HG03095 (cell line): ENCODE measurements at regions not wholly inside any gene's neighbourhood (a gene's known extent, or its start where the extent isn't known, plus 50 kb on each side); places are given as distances from the start of the nearest gene placed in this dataset.
"Not testable (repeated sequence)": the region's sequence is repeated elsewhere in the genome, so short reads cannot be mapped to it uniquely, and the experiment has no call there.

ENCODE experiments used
- ATAC-seq: cut with Tn5 transposase; IDR thresholded peaks from one replicate; pipeline ENCODE4 v1.9.1; 2021; ENCODE audit warnings: moderate library complexity; ENCODE audit not compliant: unreplicated experiment

DNA sequence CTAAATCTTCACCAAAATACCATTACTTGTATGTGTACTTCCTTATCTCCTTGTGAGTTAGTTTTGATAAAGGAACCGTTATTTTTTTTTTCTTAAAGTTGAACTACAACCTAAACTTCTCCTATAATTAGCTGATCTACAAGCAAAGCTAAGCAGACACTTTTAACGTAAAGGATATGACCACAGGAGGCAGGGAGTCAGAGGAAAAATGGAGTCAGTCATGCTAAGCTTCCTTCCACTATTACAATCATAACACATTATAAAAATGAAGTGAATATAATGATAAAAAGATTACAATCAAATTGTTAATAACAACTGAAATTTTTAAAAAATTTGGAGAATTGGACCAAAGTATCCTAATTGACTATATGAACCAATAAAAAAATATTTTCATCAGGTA, 892.6 kb downstream of the KCNT2 start:
- ATAC-seq, result no peak

DNA sequence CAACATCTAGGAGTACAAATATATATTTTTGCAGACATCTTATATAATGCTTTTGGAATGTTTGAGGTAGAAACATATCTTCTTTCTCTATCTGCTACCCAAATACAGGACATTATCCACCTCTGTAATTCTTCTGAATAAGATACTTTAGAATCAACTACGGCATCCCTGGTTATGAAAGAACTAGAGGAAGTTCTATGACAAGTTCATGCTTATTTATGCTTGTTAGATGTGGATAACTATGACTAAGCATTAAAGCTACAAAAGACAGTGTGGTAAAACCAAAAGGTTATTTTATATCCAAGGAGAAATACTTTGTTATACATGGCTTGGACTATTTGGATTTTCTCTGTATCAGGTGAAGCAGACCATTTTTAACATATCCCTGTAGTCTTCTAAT, 894.0 kb downstream of the KCNT2 start:
- ATAC-seq, result no peak

DNA sequence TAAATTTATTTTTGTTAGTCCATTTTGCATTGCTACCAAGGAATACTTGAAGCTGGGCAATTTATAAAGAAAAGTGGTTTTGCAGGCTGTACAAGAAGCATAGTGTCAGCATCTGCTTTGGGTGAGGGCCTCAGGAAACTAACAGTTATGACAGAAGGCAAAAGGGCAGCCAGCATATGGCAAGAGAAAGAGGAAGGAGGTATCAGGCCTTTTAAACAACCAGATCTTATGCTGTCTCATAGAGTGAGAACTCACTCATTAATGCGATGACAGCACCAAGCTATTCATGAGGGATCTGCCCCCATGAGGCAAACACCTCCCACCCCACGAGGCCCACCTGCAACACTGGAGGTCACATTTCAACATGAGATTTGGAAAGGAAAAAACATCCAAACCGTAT, 898.4 kb downstream of the KCNT2 start:
- no peak for ATAC-seq

DNA sequence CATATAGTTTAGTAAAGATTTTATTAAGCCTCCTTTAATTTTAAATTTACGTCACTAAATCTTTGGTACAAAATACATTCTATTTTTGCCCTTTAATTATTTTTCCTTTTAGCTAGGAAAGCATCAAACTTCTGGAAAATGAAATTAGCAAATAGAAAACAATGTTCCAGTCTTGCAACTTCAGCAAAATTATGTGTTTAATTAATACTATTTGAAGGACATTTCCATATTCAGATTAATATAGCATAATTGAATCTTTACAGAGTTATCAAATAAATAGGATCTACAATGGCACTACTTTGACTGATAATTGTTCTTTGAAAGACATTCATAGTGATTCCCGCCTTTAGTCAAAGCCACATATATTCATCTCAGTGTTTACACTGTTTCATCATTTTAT, 904.2 kb downstream of the KCNT2 start:
- no peak for ATAC-seq

DNA sequence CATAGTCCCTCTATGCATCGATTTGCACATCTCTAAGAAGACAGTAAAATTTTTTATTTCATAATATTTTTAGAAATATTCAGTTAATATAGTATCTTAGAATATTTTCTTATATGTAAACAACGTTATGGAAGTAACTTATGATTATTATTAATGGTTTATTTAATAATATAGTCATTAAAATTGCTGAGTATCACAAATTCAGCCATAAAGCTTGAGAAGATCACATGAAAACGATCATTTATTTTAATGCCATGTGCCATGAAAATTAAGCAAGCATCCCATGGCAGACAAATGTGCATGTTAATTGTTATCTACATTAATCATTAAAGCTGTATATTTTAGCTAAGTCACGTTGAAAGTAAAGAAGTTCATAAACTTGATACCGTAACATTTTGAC, 907.1 kb downstream of the KCNT2 start:
- ATAC-seq, result no peak

DNA sequence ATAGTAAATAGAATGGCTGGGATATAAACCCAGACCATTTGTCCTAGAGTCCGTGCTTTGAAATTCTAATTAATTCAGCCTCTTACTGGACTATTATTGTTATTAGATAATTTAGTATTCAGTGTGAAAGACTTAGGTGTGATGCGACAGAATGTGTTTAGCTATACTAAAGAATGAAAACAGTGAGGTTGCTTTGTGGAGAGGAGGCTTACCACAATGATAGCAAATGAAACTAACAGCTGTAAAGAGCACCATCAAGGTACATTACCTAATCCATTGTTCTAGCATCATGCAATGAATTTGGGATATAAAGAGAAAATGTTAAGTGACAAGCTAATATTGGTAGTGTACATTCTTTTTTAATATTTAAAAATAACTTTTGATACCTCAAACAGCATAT, 911.1 kb downstream of the KCNT2 start:
- ATAC-seq, result peak; percentile 98

DNA sequence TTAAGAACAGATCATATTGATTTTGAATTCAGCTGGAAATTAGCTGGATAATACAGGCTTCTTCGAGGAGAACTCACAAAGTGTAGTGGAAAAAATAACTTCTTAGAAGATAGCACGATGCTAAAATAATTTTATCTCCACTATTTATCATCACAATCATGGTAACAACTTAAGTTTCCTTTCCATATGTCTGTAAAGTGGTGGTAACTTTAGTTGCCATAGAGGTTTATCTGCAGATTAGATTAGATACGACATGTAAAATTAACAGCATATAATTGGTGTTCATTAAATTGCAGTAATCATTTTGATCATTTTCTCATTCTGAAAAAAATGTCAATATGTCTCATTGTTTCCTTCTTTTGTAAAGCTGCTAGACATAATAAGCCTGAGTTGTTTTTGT, 921.5 kb downstream of the KCNT2 start:
- no peak for ATAC-seq

DNA sequence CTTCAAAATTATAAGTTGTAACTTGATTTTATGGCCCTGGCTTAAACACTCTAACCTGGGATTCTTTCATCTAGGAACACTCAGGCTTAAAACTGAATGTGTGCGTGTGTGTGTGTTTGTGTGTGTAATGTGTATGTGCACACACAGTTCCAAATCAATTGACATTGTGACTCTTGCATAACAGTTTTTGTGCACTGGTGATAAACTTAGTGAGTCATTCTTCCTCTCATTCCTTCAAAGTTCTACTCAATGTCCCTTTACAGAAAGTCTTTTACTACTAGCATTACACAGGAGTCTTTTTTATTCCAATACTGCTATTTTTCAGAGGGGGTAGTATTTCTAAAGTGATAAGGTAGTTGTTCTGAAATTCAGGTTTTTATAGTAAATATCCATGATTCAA, 943.6 kb downstream of the KCNT2 start:
- no peak for ATAC-seq

DNA sequence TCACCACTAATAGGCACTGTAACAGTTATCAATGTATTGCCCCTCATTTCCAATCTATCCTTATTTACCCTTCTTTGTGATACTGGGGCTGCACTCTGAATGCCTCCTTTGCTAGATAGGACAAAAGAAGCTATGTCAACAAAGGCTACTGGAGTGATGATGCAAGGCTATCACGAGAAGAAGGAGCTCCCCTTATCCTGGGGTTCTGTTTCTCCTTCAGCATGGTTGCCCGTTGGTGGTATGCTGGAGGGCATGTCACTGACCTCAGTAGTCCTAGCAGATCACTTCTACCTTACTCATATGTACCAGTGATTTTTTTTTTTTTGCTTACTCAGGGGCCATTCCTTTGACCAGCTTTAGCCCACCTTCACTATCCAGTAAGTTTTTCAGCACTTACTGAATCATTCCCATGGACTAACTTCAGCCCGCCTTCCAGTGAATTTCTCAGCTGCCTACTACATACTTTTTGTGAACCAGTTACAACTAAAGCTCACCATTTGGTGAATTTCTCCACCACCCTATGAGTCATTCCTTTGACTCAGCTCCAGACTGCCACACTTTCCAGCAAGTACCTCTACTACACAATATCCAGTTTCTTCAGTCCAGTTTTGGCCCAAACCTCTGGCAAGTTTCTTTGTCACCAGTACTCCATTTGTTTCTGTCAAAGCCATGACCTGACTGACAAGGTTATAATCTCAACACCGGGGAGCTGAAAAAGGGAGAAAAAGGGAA, 944.5 kb downstream of the KCNT2 start:
- no peak for ATAC-seq

DNA sequence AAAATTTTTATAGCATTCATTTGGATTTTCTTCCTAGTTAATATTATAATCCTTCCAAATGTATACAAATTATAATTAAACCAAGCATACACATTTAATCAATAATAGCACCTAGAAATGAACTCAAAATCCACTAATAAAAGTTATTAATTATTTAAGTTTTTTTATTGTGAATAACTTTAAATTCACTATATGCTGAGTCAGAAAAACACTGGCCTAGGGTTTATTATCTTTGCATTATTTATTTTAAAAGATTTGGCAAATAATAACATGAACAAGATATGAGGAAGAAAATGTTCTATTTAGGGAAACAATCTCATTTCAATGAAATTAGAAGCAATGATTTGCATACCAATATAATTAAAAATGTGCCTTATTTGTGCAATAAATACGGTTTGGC, 951.5 kb downstream of the KCNT2 start:
- ATAC-seq, result no peak

DNA sequence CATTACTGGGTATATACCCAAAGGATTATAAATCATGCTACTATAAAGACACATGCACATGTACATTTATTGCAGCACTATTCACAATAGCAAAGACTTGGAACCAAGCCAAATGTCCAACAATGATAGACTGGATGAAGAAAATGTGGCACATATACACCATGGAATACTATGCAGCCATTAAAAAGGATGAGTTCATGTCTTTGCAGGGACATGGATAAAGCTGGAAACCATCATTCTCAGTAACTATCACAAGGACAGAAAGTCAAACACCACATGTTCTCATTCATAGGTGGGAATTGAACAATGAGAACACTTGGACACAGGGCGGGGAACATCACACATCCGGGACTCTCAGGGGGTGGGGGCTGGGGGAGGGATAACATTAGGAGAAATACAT, 959.4 kb downstream of the KCNT2 start:
- not testable (repeated sequence) for ATAC-seq

DNA sequence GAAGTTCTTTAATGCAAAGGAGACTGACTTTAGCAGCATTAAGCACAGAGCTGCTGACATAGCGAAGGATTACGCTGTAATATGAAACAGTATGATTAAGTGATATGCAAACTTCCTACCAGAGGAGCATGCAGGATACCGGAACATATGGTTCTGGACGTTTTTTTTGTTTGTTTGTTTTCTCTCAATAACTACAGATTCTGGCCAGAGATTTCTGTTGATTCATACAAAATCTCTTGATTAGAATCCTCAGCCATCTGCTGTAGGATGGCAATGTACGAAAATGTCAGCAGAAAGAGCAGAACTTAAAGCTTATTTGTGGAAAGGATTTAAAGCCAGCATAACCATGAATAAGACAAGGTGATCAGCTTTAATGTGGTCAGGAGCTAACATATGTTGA, 970.7 kb downstream of the KCNT2 start:
- ATAC-seq, result no peak

DNA sequence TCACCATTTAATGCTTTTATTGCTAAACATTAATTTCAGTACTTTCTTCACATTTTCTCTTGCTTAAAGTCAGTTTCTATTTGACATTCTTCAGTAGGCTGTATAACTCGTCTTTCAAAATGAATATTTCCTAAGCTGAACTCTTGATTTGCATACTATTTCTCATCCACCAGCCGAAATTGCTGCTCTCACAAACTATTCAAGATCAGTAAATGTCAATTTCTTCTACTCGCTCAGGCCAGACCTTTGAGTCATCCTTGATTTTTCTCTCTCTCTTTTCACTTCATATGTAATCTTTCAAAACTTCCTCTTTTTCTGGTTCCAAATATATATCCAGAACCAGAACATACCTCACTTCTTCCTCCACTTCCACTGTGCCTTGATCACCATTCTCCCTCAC, 990.0 kb downstream of the KCNT2 start:
- ATAC-seq, result no peak

DNA sequence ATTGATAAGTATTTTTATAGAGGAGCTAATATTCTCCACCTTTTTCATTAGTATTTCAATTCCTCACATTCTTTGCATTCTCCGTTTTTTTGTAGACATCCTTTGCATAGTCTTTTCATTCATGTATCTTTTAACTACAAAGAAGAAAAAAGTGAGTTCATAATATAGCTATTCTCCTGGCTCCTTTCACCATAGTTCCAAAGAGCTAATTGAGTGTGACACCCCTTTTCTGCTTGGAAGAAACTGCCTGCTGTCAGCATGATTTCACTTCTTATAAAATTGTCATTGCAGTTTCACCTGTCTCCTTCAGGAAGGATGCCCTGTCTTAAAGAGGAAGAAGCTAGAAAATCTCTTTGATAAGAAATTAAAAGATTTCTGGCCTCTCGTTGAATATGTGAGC, 991.1 kb downstream of the KCNT2 start:
- no peak for ATAC-seq

DNA sequence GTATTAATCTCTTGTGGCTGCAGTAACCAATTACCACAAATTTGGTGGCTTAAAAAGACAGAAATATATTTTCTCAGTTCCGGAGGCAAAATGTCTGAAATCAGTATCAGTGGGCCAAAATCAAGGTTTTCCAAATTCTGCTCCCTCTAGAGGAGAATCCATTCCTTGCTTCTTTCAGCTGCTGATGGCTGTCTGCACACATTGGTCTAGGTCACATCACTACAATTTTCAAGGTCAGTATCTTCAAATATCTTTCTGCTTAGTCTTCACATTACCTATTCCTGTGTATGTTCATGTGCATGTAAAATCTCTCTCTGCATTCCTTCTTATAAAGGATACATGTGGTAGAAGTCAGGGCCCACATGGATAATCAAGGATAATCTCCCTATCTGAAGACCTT, 999.4 kb downstream of the KCNT2 start:
- ATAC-seq, result no peak

DNA sequence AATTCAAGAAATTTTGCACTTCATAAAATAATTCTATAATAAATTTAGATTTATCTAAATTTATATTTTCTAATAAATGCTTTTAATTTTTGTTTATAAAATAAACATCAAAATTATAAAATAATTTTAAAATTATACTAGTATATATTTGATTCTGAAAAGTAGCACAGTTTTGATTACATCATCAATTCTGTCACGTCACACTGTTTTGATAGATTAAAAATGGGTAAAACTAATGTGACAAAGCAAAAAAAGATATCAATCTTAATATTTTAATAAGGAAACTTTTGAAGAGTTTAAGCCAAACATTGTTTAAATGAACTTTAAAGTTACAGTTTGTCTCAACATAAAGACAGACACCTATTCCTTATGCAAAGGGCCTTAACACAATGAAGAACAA, 1001.8 kb downstream of the KCNT2 start:
- ATAC-seq, result no peak

DNA sequence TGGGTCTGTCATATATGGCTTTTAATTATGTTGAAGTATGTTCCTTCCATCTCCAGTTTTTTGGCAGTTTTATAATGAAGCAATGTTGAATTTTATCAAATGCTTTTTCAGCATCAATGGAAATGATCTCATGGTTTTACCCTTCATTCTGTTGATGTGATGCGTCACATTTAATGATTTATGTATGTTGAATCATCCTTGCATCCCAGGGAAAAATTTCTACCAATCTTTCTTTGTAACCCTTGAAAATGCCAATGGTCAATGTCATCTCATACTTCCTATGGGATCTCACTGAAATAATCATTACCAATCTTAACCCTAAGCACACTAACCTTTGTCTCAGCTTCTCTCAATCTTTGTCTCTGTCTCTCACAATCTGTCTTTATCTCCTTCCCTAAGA, 1004.0 kb downstream of the KCNT2 start:
- no peak for ATAC-seq

DNA sequence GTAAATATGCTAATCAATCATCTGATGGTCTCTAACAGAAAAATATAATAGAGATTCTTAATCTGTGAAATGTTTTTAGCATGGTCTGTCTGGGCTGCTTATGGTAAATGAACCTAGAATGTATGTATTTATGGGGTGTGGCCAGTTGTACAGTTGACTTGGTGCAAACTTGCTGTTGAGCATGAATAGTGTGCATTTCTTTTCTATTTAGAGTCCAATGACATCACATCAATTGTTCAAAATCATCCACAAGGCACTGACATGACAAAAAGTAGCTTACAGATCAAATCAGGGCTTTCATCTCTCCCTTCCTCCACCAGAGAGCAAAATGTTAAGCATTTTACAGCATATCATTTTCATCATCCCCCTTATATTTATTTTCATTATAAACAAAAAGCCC, 1010.3 kb downstream of the KCNT2 start:
- no peak for ATAC-seq

DNA sequence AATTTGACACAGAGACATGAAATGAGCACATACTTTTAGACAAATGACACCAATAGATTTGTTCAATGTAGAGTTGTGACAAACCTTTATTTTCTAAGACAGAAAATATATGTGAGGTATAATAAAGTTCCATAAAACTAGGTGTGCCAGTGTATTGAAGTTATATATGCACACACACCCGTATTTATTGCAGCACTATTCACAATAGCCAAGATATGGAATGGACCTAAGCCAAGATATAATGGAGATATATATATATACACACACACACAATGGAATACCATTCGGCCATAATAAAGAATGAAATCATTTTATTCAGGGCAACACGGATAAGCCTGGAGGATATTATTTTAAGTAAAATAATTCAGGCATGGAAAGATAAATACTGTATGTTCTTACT, 1013.5 kb downstream of the KCNT2 start:
- ATAC-seq, result no peak

DNA sequence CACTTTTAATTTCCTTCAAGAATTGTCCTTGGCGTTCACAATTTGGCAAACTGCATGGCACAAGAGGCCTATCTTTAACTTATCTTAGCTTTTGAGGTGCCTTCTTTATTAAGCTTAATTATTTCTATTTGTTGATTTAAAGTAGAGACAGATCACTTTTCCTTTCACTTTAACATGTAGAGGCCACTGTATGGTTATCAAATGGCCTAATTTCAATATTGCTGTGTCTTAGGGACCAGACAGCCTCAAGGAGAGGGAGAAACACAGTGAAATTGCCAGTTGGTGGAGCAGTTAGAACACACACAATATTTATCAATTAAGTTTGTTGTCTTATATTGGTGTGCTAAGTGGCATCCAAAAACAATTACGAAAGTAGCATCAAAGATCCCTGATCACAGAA, 1013.9 kb downstream of the KCNT2 start:
- ATAC-seq, result no peak

DNA sequence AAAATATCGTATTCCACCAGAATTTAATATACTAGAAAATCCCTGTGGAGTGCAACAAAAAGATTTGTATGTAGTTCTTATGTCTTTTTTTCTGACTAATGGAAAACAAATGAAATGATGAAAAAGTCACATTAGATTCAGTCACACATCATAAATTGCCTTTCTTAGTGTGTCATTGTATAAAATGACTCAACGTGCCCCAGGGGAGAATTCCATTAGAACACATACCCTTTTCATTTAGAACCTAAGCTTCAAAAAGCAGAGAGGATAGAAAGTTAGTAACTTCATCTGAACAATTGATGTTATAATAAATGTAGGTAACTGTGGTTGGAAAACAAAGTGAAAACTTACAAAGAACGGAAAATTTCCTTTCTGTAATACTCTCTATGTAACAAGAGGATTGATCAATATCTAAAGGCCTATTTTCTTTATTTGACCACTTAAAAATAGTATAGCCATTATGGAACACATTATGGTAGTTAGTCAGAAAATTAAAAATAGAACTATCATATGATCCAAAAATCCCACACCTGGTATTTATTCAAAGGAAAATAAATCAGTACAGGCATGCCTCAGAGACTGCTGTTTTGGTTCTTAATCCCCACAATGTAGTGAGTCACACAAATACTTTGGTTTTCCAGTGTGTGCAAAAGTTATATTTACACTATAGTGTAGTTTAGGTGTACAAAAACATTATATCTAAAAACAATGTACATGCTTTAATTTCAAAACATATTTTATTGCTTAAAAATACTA, 1016.1 kb downstream of the KCNT2 start:
- ATAC-seq, result no peak

DNA sequence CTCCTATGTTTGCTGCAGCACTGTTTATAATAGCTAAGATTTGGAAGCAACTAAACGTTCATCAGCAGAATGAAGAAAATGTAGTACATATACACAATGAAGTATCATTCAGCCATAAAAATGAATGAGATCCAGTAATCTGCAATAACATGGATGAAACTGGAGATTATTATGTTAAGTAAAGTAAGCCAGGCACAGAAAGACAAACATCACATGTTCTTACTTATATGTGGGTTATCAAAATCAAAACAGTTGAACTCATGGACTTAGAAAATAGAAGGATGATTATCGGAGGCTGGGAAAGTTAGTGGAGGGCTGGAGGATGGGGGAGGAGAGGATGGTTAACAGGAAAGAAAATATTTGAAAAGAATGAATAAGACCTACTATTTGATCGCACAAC, 1017.6 kb downstream of the KCNT2 start:
- no peak for ATAC-seq
